Fibroblast of lung (primary cell): ENCODE measurements at regions not wholly inside any gene's neighbourhood (a gene's known extent, or its start where the extent isn't known, plus 50 kb on each side); places are given as distances from the start of the nearest gene placed in this dataset.

Source experiments
- DNase-seq, 2 donors: peaks; one replicate each; pipeline versions ENCODE4 v3.0.0 to v3.0.0-alpha.2; 2010; ENCODE audit warnings: low read depth in 2 of 2
- H2AFZ ChIP-seq: 2 replicates; pipeline ENCODE4 v1.5.1; 2012; ENCODE audit warnings: low read length, control low read depth, inconsistent platforms
- H3K27ac ChIP-seq: 2 replicates; pipeline ENCODE4 v1.5.1; 2011; ENCODE audit warnings: low read length, control low read depth; ENCODE audit not compliant: insufficient read depth
- H3K27me3 ChIP-seq: 2 replicates; pipeline ENCODE4 v1.5.1; 2011; ENCODE audit warnings: mild to moderate bottlenecking, low read length; ENCODE audit not compliant: control insufficient read depth, insufficient read depth
- H3K36me3 ChIP-seq: 2 replicates; pipeline ENCODE4 v1.5.1; 2011; ENCODE audit warnings: low read length; ENCODE audit not compliant: control insufficient read depth, insufficient read depth
- H3K4me1 ChIP-seq: 2 replicates; pipeline ENCODE4 v1.5.1; 2011; ENCODE audit warnings: low read length; ENCODE audit not compliant: control insufficient read depth, insufficient read depth; ENCODE audit errors: extremely low read depth
- H3K4me2 ChIP-seq: 2 replicates; pipeline ENCODE4 v1.5.1; 2011; ENCODE audit warnings: low read length, control low read depth; ENCODE audit not compliant: insufficient read depth; ENCODE audit errors: extremely low read depth
- H3K4me3 ChIP-seq, 4 experiments: fragments of 200-600 bp in 1 of 4; sonication (generic) in 1 of 4; replicated peaks in 1 of 4; 2 replicates each; pipeline ENCODE4 v1.5.1; 2011 to 2016; ENCODE audit warnings: low read length in 4 of 4, low read depth in 3 of 4, mild to moderate bottlenecking in 3 of 4, control low read depth in 2 of 4, inconsistent platforms in 1 of 4, mixed read lengths in 1 of 4; ENCODE audit not compliant: insufficient read depth in 1 of 4; ENCODE audit errors: control extremely low read depth in 1 of 4
- H3K79me2 ChIP-seq: 2 replicates; pipeline ENCODE4 v1.5.1; 2012; ENCODE audit warnings: mild to moderate bottlenecking, low read length, inconsistent platforms; ENCODE audit not compliant: control insufficient read depth, insufficient read depth
- H3K9ac ChIP-seq: 2 replicates; pipeline ENCODE4 v1.5.1; 2011; ENCODE audit warnings: mild to moderate bottlenecking, low read length, control low read depth; ENCODE audit not compliant: insufficient read depth
- H3K9me3 ChIP-seq: 2 replicates; pipeline ENCODE4 v1.5.1; 2012; ENCODE audit warnings: low read depth, low read length; ENCODE audit not compliant: control insufficient read depth, insufficient read depth
- H4K20me1 ChIP-seq: 2 replicates; pipeline ENCODE4 v1.5.1; 2011; ENCODE audit warnings: low read length; ENCODE audit not compliant: control insufficient read depth, insufficient read depth; ENCODE audit errors: extremely low read depth
- CTCF ChIP-seq, 2 donors: IDR thresholded peaks in 1 of 2; conservative IDR thresholded peaks in 1 of 2; 1 replicate in 1 of 2; 2 replicates in 1 of 2; pipeline ENCODE4 v1.5.1; 2011 to 2012; ENCODE audit warnings: low read length in 2 of 2, control low read depth in 1 of 2, inconsistent platforms in 1 of 2, low read depth in 1 of 2, mild to moderate bottlenecking in 1 of 2
- EZH2 ChIP-seq: IDR thresholded peaks from 2 replicates; pipeline ENCODE4 v1.5.1; 2012; ENCODE audit warnings: low read length, control low read depth, mild to moderate bottlenecking; ENCODE audit errors: missing control alignments

- no peaks in the 10 kb centered on the region for H3K36me3 ChIP-seq
- no peak for DNase-seq
- TF ChIP-seq EZH2: no peak
- no peak for TF ChIP-seq CTCF (conservative IDR thresholded peaks at IDR 0.05 in 1 of 2, IDR thresholded peaks at IDR 0.05 in 1 of 2; ENCODE audit: low read depth in 1 of 2, low read length in 2 of 2)
Observed at GRCh38 chr20:23254505-23254904, 96.1 kb upstream of the NXT1 start.

GRCh38 chr20:23254034-23254433 is 96.6 kb upstream of the NXT1 start:
- Histone ChIP-seq H3K27ac (no peak overlapping the region), H3K79me2 (no peaks in the 10 kb centered on the region), H4K20me1 (no peaks in the 10 kb centered on the region), H3K27me3 (no peaks in the 10 kb centered on the region), H3K9ac (no peak overlapping the region), H3K9me3 (no peaks in the 10 kb centered on the region), H3K4me1 (peaks cover 6% of the 10 kb centered on the region), H3K36me3 (no peaks in the 10 kb centered on the region), H2AFZ (no peak overlapping the region), H3K4me2 (no peak overlapping the region), H3K4me3 (no peak overlapping the region)
- TF ChIP-seq CTCF (conservative IDR thresholded peaks at IDR 0.05 in 1 of 2, IDR thresholded peaks at IDR 0.05 in 1 of 2; ENCODE audit: low read depth in 1 of 2, low read length in 2 of 2) (no peak), EZH2 (no peak)
- DNase-seq: no peak

More at GRCh38 chr20:23254505-23254904, 96.1 kb upstream of the NXT1 start:
- no peaks in the 10 kb centered on the region for H3K79me2 ChIP-seq
- no peak overlapping the region for H3K9ac ChIP-seq
- no peak overlapping the region for H3K4me2 ChIP-seq
- no peak overlapping the region for H2AFZ ChIP-seq
- H3K4me3 ChIP-seq: no peak overlapping the region
- peaks cover 6% of the 10 kb centered on the region for H3K4me1 ChIP-seq
- H3K27me3 ChIP-seq: no peaks in the 10 kb centered on the region
- no peaks in the 10 kb centered on the region for H4K20me1 ChIP-seq
- H3K9me3 ChIP-seq: no peaks in the 10 kb centered on the region
- H3K27ac ChIP-seq: no peak overlapping the region

- Histone ChIP-seq H3K4me2 (no peak overlapping the region), H3K27ac (no peak overlapping the region), H3K9ac (no peak overlapping the region), H3K4me3 (no peak overlapping the region), H3K79me2 (no peaks in the 10 kb centered on the region), H2AFZ (no peak overlapping the region), H3K9me3 (no peaks in the 10 kb centered on the region), H3K4me1 (peaks cover 6% of the 10 kb centered on the region), H3K27me3 (no peaks in the 10 kb centered on the region), H4K20me1 (no peaks in the 10 kb centered on the region), H3K36me3 (no peaks in the 10 kb centered on the region)
- no peak for DNase-seq
- TF ChIP-seq EZH2: no peak
- TF ChIP-seq CTCF (conservative IDR thresholded peaks at IDR 0.05 in 1 of 2, IDR thresholded peaks at IDR 0.05 in 1 of 2; ENCODE audit: low read depth in 1 of 2, low read length in 2 of 2): no peak
Observed at GRCh38 chr20:23253524-23253923, 97.1 kb upstream of the NXT1 start.
